Duodenal mucosa (tissue), 2 donors: ENCODE measurements at regions not wholly inside any gene's neighbourhood (a gene's known extent, or its start where the extent isn't known, plus 50 kb on each side); places are given as distances from the start of the nearest gene placed in this dataset.
"Not testable (repeated sequence)": the region's sequence is repeated elsewhere in the genome, so short reads cannot be mapped to it uniquely, and the experiment has no call there.

Experiments used
- H3K27ac ChIP-seq: one replicate; pipeline ENCODE4 v1.7.0; 2013; ENCODE audit warnings: low read depth, low read length
- H3K27me3 ChIP-seq, 2 donors: one replicate each; pipeline ENCODE4 v1.7.0; 2013; ENCODE audit warnings: low read length in 2 of 2, control low read depth in 1 of 2; ENCODE audit not compliant: insufficient read depth in 2 of 2, control insufficient read depth in 1 of 2
- H3K36me3 ChIP-seq, 2 donors: one replicate each; pipeline ENCODE4 v1.7.0; 2013; ENCODE audit warnings: low read length in 2 of 2, control low read depth in 1 of 2; ENCODE audit not compliant: insufficient read depth in 2 of 2, control insufficient read depth in 1 of 2
- H3K4me1 ChIP-seq, 2 donors: one replicate each; pipeline ENCODE4 v1.7.0; 2013; ENCODE audit warnings: low read length in 2 of 2, control low read depth in 1 of 2; ENCODE audit not compliant: insufficient read depth in 2 of 2, control insufficient read depth in 1 of 2
- H3K4me3 ChIP-seq, 2 donors: one replicate each; pipeline ENCODE4 v1.7.0; 2013; ENCODE audit warnings: low read length in 2 of 2, low read depth in 1 of 2
- H3K9ac ChIP-seq, 2 donors: one replicate each; pipeline ENCODE4 v1.7.0; 2013; ENCODE audit warnings: low read length in 2 of 2, low read depth in 1 of 2
- H3K9me3 ChIP-seq, 2 donors: one replicate each; pipeline ENCODE4 v1.7.0; 2013; ENCODE audit warnings: low read length in 2 of 2, control low read depth in 1 of 2; ENCODE audit not compliant: control insufficient read depth in 1 of 2

DNA sequence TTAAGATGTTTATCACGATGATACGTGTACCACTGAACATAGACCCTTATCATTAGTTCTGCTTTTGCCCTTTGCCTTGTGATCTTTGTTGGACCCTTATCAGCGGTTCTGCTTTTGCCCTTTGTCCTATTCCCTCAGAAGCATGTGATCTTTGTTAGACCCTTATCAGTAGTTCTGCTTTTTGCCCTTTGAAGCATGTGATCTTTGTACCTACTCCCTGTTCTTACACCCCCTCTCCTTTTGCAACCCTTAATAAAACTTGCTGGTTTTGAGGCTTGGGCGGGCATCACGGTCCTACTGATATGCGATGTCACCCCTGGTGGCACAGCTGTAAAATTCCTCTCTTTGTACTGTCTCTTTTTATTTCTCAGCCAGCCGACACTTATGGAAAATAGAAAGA is 117.0 kb downstream of the SDHAF3 start:
- H3K36me3 ChIP-seq, H3K27ac ChIP-seq, H3K4me3 ChIP-seq, H3K9ac ChIP-seq, H3K27me3 ChIP-seq, H3K4me1 ChIP-seq: not testable (repeated sequence)
- H3K9me3 ChIP-seq = peaks cover 13 to 25% of the 10 kb centered on the region in 2 donors

DNA sequence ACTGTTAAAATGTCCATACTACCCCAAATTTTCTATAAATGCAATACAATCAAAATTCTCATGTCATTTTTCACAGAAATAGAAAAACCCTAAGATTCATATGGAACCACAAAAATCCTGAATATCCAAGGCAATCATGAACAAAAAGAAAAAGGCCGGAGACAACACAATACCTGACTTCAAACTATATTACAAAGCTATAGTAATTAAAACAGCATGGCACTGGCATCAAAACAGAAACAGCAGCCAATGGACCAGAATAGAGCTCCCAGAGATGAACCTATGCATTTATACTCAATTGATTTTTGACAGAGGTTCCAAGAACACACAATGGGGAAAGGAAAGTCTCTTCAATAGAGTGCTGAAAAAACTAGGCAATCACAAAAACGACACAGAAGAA is 128.8 kb downstream of the SDHAF3 start:
- no peaks in the 10 kb centered on the region for H3K9me3 ChIP-seq
- H3K27ac ChIP-seq = no peak overlapping the region
- no peak overlapping the region for H3K9ac ChIP-seq
- H3K4me3 ChIP-seq = no peak overlapping the region
- no peaks in the 10 kb centered on the region for H3K27me3 ChIP-seq
- H3K4me1 ChIP-seq = no peaks in the 10 kb centered on the region
- no peaks in the 10 kb centered on the region for H3K36me3 ChIP-seq

DNA sequence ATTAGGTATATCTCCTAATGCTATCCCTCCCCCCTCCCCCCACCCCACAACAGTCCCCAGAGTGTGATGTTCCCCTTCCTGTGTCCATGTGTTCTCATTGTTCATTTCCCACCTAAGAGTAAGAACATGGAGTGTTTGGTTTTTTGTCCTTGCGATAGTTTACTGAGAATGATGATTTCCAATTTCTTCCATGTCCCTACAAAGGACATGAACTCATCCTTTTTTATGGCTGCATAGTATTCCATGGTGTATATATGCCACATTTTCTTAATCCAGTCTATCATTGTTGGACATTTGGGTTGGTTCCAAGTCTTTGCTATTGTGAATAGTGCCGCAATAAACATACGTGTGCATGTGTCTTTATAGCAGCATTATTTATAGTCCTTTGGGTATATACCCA is 140.7 kb downstream of the SDHAF3 start:
- not testable (repeated sequence) for H3K4me3 ChIP-seq, H3K27ac ChIP-seq, H3K9ac ChIP-seq, H3K9me3 ChIP-seq, H3K27me3 ChIP-seq, H3K36me3 ChIP-seq, H3K4me1 ChIP-seq

DNA sequence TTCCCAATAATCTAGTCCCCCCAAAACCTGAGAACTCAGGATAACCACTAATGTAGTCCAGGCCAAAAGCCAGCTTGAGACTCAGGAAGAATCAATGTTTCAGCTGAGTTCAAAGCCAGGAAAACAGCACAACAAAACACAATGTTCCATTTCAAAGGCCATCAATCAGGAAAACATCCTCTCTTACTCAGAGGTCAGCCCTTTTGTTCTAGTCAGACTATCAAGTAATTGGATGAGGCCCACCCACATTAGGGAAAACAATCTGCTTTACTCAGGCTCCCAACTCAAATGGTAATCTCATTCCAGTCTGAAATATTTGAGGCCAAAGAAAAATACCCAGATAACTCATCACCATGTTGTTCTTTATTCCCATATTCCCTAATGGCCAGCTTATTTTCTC is 152.2 kb downstream of the SDHAF3 start:
- H3K27ac ChIP-seq = no peak overlapping the region
- H3K4me1 ChIP-seq = no peaks in the 10 kb centered on the region
- no peak overlapping the region for H3K4me3 ChIP-seq
- no peak overlapping the region for H3K9ac ChIP-seq
- H3K36me3 ChIP-seq = no peaks in the 10 kb centered on the region
- no peaks in the 10 kb centered on the region for H3K27me3 ChIP-seq
- H3K9me3 ChIP-seq = no peaks in the 10 kb centered on the region

DNA sequence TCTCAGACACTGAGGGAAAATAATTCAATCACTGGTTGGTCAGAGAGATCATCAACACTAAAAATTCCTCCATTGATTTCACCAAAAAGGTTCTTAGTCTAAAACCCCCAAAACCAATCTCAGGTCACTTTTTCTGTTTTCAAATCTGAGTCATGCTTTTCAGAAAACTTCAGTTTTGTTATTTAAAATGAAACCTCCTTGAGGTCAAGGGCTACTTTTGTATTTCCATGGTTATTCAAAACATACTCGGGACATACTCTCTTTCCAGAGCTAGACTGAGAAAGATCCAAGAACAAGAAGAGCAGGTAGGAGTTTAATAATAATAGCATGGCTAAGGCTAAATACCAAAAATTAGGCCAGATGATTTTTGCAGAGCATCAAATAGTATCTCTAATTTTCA is 152.8 kb downstream of the SDHAF3 start:
- no peak overlapping the region for H3K4me3 ChIP-seq
- no peaks in the 10 kb centered on the region for H3K27me3 ChIP-seq
- no peaks in the 10 kb centered on the region for H3K4me1 ChIP-seq
- H3K9me3 ChIP-seq = no peaks in the 10 kb centered on the region
- H3K36me3 ChIP-seq = no peaks in the 10 kb centered on the region
- no peak overlapping the region for H3K9ac ChIP-seq
- no peak overlapping the region for H3K27ac ChIP-seq

DNA sequence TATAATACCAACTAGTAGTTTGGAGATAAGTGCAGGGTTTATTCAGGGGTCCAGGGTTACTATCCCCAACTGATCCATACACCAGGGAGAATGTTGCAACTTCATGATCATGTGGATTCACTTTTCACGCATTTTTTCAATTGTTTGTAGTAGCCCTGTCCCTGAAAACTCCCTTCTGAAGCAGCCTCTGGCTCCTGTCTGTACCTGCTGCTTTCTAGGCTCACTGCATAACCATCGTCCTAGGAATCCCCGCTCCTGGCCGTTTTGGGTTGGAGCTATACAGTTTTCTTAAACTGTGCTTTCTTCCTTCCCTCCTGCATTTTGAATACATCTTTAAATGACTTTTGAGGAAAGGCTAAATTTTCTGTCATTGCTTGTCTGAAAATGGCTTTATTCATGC is 154.1 kb downstream of the SDHAF3 start:
- no peaks in the 10 kb centered on the region for H3K9me3 ChIP-seq
- H3K27me3 ChIP-seq = no peaks in the 10 kb centered on the region
- H3K9ac ChIP-seq = no peak overlapping the region
- H3K36me3 ChIP-seq = no peaks in the 10 kb centered on the region
- H3K4me3 ChIP-seq = no peak overlapping the region
- no peaks in the 10 kb centered on the region for H3K4me1 ChIP-seq
- no peak overlapping the region for H3K27ac ChIP-seq

DNA sequence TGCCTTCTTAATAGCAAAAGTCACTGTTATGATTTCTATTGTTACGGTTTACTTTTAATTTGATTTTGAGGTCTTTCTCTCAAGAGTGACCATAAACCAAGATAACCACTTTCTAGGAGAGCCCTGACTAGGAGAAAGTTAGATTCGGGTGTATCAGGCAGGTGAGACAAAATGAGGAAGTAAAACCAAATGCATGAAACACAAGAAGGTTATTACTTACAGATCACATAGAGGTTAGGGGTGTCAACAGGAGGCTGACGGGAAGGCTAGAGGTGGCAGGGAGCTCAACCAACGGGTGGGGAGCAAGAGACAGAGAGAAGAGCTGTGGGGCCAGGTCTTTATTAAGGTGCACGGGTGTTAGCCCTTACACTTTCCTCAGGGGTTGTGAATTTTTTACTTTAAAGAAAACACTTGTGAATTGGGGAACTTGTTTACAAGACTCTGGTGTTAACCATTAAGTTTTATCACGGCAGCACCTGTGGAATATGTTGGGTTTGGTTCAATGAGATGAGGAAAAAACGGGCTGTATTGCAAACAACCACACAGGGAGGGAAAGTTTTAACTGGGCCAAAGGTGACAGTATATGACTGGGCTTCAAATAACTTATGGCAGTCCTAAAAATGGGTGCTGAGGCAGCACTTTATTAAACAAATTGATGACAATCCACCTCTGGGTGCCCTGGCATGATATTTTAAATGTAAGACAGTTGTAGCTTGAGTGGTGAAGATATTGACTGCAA is 154.9 kb downstream of the SDHAF3 start:
- H3K27ac ChIP-seq = no peak overlapping the region
- H3K27me3 ChIP-seq = no peaks in the 10 kb centered on the region
- no peak overlapping the region for H3K9ac ChIP-seq
- no peaks in the 10 kb centered on the region for H3K9me3 ChIP-seq
- H3K4me3 ChIP-seq = no peak overlapping the region
- no peaks in the 10 kb centered on the region for H3K36me3 ChIP-seq
- H3K4me1 ChIP-seq = no peaks in the 10 kb centered on the region

DNA sequence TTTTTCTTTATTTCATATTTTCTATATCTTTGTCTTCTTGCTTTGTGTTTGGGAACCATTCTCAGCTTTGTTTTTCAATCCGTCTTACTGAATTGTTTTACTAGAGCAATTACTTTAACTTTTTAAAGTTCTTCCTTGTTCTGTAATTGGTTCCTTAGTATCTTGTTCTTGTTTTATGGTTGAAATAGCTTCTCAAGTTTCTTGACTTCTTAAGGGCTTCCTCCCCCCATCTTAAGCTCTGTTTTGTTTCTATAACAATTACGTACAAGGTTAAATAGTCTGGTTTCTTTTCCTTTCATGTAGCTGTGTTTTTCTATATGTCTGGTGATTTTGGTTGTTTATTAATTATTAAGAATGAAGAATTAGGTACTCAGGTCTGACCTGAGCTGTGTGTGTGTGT is 158.0 kb downstream of the SDHAF3 start:
- Histone ChIP-seq H3K9me3 (no peaks in the 10 kb centered on the region), H3K4me1 (no peaks in the 10 kb centered on the region), H3K4me3 (no peak overlapping the region), H3K9ac (no peak overlapping the region), H3K27ac (no peak overlapping the region), H3K27me3 (no peaks in the 10 kb centered on the region), H3K36me3 (no peaks in the 10 kb centered on the region)

DNA sequence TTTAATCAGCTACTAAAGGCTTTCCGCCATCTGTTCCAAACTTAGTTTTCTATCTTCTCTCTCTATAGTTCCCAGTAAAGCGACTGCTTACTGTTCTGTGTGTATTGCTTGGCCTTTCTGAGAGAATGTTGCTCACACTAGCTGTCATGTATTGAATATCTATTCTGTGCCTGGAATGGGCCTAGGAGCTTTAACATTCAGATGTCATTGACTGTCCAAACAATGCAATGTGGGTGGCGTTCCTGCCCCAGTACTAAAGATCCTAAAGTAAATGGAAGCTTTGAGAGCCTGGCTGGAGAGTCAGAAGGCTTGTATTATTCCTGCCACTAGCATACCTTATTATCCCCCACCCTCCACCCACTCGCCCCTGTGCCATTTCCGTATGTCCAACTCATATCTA is 163.5 kb downstream of the SDHAF3 start:
- no peaks in the 10 kb centered on the region for H3K4me1 ChIP-seq
- no peak overlapping the region for H3K27ac ChIP-seq
- H3K4me3 ChIP-seq = no peak overlapping the region
- no peaks in the 10 kb centered on the region for H3K36me3 ChIP-seq
- no peaks in the 10 kb centered on the region for H3K27me3 ChIP-seq
- no peaks in the 10 kb centered on the region for H3K9me3 ChIP-seq
- H3K9ac ChIP-seq = no peak overlapping the region

DNA sequence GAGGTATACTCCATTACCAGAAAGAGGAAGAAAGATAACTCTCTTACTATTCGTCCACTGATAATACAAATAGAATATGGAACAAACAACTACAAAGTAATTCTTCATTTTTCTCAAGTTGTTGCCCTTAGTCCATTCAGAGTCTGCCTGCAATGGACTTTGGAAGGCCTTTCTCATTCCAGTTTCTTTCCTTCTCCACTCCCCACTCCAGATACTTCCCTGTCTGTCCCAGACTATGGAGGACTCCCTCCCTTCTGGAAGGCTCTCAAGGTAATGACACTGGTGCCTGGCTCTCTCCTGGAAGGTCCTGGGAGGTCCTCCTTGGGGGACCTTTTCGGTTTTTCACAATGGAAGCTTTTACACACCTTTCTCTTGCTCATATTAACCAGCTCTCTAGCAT is 167.8 kb downstream of the SDHAF3 start:
- no peak overlapping the region for H3K4me3 ChIP-seq
- H3K27ac ChIP-seq = no peak overlapping the region
- H3K9ac ChIP-seq = no peak overlapping the region
- no peaks in the 10 kb centered on the region for H3K4me1 ChIP-seq
- H3K9me3 ChIP-seq = no peaks in the 10 kb centered on the region
- no peaks in the 10 kb centered on the region for H3K27me3 ChIP-seq
- H3K36me3 ChIP-seq = no peaks in the 10 kb centered on the region

DNA sequence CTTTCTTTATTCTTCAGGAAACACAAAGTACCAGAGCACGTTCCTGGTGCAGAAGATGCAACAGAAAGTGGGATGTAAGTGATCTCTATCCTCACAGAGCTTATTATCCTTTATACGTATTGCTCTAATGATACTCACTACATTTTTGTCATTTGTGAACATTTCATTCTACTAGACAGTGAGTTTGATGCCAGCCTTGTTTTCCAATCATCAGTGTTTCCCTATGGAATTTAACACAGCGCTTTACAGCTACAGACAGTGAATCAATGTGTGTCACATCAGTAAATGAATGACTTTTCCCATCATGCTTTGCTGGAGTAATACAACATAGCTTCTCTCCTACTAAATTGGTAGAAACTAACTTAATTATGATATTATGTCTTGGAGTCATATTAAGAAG is 175.5 kb downstream of the SDHAF3 start:
- H3K4me1 ChIP-seq = no peaks in the 10 kb centered on the region
- H3K27ac ChIP-seq = no peak overlapping the region
- H3K27me3 ChIP-seq = no peaks in the 10 kb centered on the region
- no peaks in the 10 kb centered on the region for H3K9me3 ChIP-seq
- no peaks in the 10 kb centered on the region for H3K36me3 ChIP-seq
- H3K9ac ChIP-seq = no peak overlapping the region
- H3K4me3 ChIP-seq = no peak overlapping the region
